ENCODE measurements at regions not wholly inside any gene's neighbourhood (a gene's known extent, or its start where the extent isn't known, plus 50 kb on each side); places are given as distances from the start of the nearest gene placed in this dataset.

GRCh38 chrX:42696536-42697124 is 81.3 kb downstream of the PPP1R2C start:
- TF ChIP-seq POLR2A (IDR thresholded peaks at IDR 0.05) (no peak), CTCF (IDR thresholded peaks at IDR 0.05) (no peak)
